GM21528 (cell line): ENCODE measurements at regions not wholly inside any gene's neighbourhood (a gene's known extent, or its start where the extent isn't known, plus 50 kb on each side); places are given as distances from the start of the nearest gene placed in this dataset.
A peak's percentile ranks its signal among the peaks of the same experiment; 100 is the strongest.
"Not testable (repeated sequence)": the region's sequence is repeated elsewhere in the genome, so short reads cannot be mapped to it uniquely, and the experiment has no call there.

ENCODE experiments used
- ATAC-seq: cut with Tn5 transposase; IDR thresholded peaks from one replicate; pipeline ENCODE4 v1.9.1; 2021; ENCODE audit warnings: mild to moderate bottlenecking, moderate library complexity; ENCODE audit not compliant: unreplicated experiment, low FRiP score

- ATAC-seq = no peak
These were observed 65.8 kb downstream of the SPIN4 start for GRCh38 chrX:63285375-63285774.

GRCh38 chrX:63284659-63285058 lies 66.5 kb downstream of the SPIN4 start:
- no peak for ATAC-seq

GRCh38 chrX:63283348-63283747 lies 67.8 kb downstream of the SPIN4 start:
- ATAC-seq = no peak

GRCh38 chrX:63282828-63283227 lies 68.3 kb downstream of the SPIN4 start:
- ATAC-seq = no peak

GRCh38 chrX:63282077-63282476 lies 69.1 kb downstream of the SPIN4 start:
- ATAC-seq = no peak

GRCh38 chrX:63281465-63281864 lies 69.7 kb downstream of the SPIN4 start:
- no peak for ATAC-seq

GRCh38 chrX:63277394-63277793 lies 73.7 kb downstream of the SPIN4 start:
- ATAC-seq = not testable (repeated sequence)

- peak; percentile 66 for ATAC-seq
These were observed 76.0 kb downstream of the SPIN4 start for GRCh38 chrX:63275127-63275526.

GRCh38 chrX:63270873-63271272 lies 80.3 kb downstream of the SPIN4 start:
- ATAC-seq = no peak

GRCh38 chrX:63258144-63258543 lies 93.0 kb downstream of the SPIN4 start:
- ATAC-seq = no peak

GRCh38 chrX:63250253-63250868 lies 100.8 kb downstream of the SPIN4 start:
- peak; percentile 97 for ATAC-seq

GRCh38 chrX:63242689-63243088 lies 108.4 kb downstream of the SPIN4 start:
- not testable (repeated sequence) for ATAC-seq

GRCh38 chrX:63235963-63236362 lies 115.2 kb downstream of the SPIN4 start:
- ATAC-seq = not testable (repeated sequence)

- not testable (repeated sequence) for ATAC-seq
These were observed 118.1 kb downstream of the SPIN4 start for GRCh38 chrX:63233013-63233412.

GRCh38 chrX:63218202-63218601 lies 132.9 kb downstream of the SPIN4 start:
- not testable (repeated sequence) for ATAC-seq

GRCh38 chrX:63217549-63217948 lies 133.6 kb downstream of the SPIN4 start:
- ATAC-seq = not testable (repeated sequence)

GRCh38 chrX:63209645-63210044 lies 141.5 kb downstream of the SPIN4 start:
- ATAC-seq = not testable (repeated sequence)

- not testable (repeated sequence) for ATAC-seq
These were observed 142.0 kb downstream of the SPIN4 start for GRCh38 chrX:63209128-63209527.

GRCh38 chrX:63204266-63205074 lies 146.7 kb downstream of the SPIN4 start:
- not testable (repeated sequence) for ATAC-seq

- ATAC-seq = not testable (repeated sequence)
These were observed 149.1 kb downstream of the SPIN4 start for GRCh38 chrX:63201987-63202386.

- ATAC-seq = not testable (repeated sequence)
These were observed 152.4 kb downstream of the SPIN4 start for GRCh38 chrX:63198693-63199092.
